ENCODE measurements at regions not wholly inside any gene's neighbourhood (a gene's known extent, or its start where the extent isn't known, plus 50 kb on each side); places are given as distances from the start of the nearest gene placed in this dataset.
"Not testable (repeated sequence)": the region's sequence is repeated elsewhere in the genome, so short reads cannot be mapped to it uniquely, and the experiment has no call there.

DNA sequence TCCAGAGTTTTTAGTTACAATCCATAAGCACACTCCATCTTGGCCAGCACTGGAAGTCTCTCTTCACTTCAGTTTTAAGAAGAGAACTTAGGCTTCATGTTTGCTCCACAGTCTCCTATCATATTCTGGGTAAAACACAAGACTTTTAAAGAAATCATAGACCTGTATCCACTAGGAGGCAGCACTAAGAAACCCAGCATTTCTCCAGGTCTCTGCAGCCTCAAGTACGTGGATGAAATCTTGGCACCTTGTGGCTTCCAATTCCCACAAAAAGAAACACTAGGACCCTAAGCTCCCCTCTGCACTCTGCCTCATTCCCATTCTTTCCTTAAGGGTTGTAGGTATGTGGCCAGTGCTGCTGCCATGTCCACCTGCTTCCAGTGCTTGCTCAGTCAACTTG, 367.3 kb upstream of the CASK start:
- no peaks in the 10 kb centered on the region for H3K27me3 Mint-ChIP-seq
- H3K4me1 Mint-ChIP-seq = peaks cover 17% of the 10 kb centered on the region
- H3K9me3 Mint-ChIP-seq = peaks cover 7% of the 10 kb centered on the region
- DNase-seq = no peak
- H3K36me3 Mint-ChIP-seq = peaks cover 10% of the 10 kb centered on the region
- H3K4me3 Mint-ChIP-seq = no peak overlapping the region
- H3K27ac Mint-ChIP-seq = no peak overlapping the region

DNA sequence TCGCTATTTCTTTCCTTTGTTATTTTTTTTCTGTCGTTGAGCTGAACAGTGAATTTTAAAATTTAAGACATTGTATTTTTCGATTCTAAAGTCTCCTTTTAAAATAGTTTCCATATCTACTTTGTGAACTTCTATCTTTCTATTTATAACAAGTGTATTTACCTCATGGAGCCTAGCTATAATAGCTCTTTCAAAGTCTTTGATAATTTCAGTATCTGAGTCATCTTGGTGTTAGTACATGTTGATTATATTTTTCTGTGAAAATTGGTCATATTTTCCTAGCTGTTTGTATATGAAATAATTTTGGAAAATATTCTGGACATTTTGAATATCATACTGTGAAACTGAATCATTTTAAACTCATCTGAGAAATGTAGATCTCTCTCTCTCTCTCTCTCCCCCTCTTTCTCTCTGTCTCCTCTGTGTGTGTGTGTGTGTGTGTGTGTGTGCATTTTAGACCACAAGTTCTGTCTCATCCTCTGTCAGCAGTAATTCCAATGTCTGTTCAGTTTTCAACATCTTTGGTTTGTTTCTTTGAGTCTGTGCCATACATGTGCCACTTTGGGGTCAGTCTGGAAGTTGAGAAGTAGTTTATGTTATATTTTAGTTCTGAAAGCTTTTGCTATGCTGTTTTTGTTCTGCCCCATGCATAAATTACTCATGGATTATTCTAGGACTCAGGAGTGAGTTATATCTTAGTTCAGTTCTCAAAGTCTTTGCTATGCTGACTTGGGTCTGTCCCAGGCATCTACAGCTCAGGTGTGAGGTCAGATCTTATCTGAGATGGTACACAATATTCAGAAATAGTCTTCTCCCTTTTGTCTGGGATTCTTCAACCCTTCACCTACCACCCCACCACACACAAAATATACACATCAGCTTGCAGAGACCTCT, 366.4 kb upstream of the CASK start:
- Mint-ChIP-seq H3K27ac (peak overlapping the region; percentile 74), H3K36me3 (peaks cover 10% of the 10 kb centered on the region), H3K9me3 (peaks cover 7% of the 10 kb centered on the region), H3K4me1 (peaks cover 17% of the 10 kb centered on the region), H3K27me3 (no peaks in the 10 kb centered on the region), H3K4me3 (no peak overlapping the region)
- DNase-seq = no peak

DNA sequence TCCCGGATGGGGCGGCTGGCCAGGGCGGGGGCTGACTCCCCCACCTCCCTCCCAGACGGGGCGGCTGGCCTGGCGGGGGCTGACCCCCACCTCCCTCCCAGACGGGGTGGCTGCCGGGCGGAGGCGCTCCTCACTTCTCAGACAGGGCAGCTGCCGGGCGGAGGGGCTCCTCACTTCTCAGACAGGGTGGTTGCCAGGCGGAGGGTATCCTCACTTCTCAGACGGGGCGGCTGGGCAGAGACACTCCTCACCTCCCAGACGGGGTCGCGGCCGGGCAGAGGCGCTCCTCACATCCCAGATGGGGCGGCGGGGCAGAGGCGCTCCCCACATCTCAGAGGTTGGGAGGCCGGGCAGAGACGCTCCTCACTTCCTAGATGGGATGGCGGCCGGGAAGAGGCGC, 362.3 kb upstream of the CASK start:
- not testable (repeated sequence) for DNase-seq, H3K4me3 Mint-ChIP-seq, H3K27me3 Mint-ChIP-seq, H3K27ac Mint-ChIP-seq, H3K36me3 Mint-ChIP-seq, H3K9me3 Mint-ChIP-seq
- peaks cover 17% of the 10 kb centered on the region for H3K4me1 Mint-ChIP-seq

DNA sequence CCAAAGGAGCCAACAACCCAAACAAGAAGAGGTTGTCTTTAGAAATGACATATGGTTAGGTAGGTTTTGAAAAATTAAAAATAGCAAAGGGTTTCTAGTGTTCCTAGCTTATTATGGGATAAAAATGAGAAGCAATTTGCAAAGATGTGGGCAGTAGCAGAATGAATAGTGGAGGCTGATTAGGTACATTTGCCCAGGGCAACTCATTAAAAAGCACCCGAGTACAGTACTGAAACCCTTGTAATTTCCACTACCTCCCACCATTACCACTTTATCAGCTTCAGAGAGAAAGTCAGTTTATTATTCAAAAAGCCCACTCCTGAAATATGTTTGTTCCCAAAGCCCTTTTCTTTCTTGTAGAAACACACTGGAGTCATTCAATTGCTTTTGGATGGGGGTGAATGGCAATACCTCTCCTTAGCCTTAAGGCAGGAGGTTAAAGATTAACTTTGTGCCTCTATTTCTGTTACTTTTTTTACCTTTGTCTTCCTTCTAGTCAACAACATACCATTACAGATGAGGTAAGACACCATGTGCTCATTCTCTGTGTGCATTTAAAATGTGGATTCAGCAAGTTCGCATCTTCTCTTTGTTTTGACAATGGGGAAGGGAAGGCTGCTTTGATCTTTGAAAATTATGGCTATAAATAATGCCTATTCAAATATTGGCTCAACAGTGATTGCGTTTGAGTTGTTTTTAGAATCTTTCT, 353.8 kb upstream of the CASK start:
- Mint-ChIP-seq H3K4me3 (no peak overlapping the region), H3K27ac (no peak overlapping the region), H3K9me3 (no peaks in the 10 kb centered on the region), H3K4me1 (no peaks in the 10 kb centered on the region), H3K36me3 (no peaks in the 10 kb centered on the region), H3K27me3 (no peaks in the 10 kb centered on the region)
- DNase-seq = no peak

DNA sequence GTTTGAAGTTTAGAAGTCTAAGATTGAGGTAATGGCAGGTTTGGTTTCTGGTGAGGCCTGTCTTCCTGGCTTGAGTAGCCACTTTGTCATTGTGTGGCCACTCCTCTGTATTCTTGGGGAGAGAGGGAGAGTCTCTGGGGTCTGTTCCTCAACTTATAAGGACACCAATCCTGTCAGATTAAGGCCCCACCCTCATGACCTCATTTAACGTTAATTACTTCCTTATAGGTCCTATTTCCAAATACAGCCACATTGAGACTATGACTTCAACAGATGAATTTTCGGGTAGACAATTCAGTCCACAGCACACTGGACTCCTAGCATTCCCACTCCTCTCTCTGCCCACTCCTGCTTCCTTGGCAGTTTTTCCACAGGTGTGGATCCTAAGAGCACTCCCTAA, 350.8 kb upstream of the CASK start:
- no peak for DNase-seq
- Mint-ChIP-seq H3K4me1 (no peaks in the 10 kb centered on the region), H3K4me3 (no peak overlapping the region), H3K36me3 (no peaks in the 10 kb centered on the region), H3K9me3 (no peaks in the 10 kb centered on the region), H3K27me3 (no peaks in the 10 kb centered on the region), H3K27ac (no peak overlapping the region)

DNA sequence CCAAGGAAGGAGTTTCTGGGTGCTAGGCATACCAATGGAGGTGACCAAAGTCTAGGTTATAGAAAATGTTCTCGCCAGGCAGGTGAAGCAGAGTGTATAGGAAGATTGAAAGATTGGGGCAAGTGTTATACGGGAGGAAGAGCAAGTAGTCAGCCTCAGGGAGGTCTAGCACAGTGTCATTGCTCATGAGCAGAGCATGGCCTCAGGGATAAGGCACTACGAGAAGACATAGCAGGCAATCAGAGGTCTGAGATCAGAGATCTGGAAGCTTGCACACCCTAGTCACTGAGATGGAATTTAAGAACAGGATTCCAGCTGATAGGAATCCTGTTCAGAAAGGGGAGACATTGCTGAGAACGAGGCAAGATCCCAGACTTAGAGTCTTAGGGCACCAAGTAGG, 350.0 kb upstream of the CASK start:
- Mint-ChIP-seq H3K4me3 (no peak overlapping the region), H3K27me3 (no peaks in the 10 kb centered on the region), H3K36me3 (no peaks in the 10 kb centered on the region), H3K27ac (no peak overlapping the region), H3K4me1 (no peaks in the 10 kb centered on the region), H3K9me3 (no peaks in the 10 kb centered on the region)
- DNase-seq = no peak

DNA sequence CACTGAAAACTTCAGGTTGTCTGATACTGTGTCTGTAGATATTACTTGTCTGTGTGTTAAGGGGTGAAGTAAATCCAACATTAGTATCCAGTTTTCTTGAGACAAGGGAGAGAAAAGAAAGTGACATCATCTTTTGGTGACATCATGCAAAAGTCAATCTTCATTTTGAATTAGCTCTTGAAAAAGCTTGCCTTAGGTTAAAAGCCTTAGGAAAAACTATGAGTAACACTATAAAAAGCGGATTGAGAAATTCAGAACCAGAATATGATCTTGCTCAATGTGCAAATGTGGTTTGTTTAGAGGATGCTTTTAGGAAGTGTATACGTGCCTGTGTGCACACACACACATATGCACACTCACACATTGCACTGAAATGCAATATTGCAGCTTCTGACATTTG, 345.8 kb upstream of the CASK start:
- Mint-ChIP-seq H3K4me3 (no peak overlapping the region), H3K9me3 (no peaks in the 10 kb centered on the region), H3K27ac (no peak overlapping the region), H3K27me3 (no peaks in the 10 kb centered on the region), H3K4me1 (no peaks in the 10 kb centered on the region), H3K36me3 (no peaks in the 10 kb centered on the region)
- no peak for DNase-seq

DNA sequence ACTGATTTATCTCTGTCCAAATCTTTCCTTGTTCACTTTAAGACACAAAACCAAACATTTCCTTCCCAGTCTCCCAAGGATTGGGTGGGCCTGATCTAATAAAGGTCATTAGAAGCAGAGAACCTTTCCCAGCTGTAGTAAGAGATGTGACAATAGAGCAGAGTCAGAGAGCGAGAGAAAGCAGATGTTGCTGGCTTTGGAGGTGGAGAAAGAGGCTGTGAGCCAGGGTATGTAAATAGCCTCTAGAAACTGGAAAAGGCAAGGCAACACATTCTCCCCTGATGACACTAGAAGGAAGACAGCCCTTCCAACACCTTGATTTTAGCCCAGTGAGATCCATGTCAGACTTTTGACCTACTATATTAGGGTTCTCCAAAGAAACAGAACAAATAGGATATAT, 337.5 kb upstream of the CASK start:
- H3K4me3 Mint-ChIP-seq = no peak overlapping the region
- H3K4me1 Mint-ChIP-seq = no peaks in the 10 kb centered on the region
- peaks cover 6% of the 10 kb centered on the region for H3K9me3 Mint-ChIP-seq
- no peak overlapping the region for H3K27ac Mint-ChIP-seq
- no peak for DNase-seq
- H3K27me3 Mint-ChIP-seq = no peaks in the 10 kb centered on the region
- no peaks in the 10 kb centered on the region for H3K36me3 Mint-ChIP-seq

DNA sequence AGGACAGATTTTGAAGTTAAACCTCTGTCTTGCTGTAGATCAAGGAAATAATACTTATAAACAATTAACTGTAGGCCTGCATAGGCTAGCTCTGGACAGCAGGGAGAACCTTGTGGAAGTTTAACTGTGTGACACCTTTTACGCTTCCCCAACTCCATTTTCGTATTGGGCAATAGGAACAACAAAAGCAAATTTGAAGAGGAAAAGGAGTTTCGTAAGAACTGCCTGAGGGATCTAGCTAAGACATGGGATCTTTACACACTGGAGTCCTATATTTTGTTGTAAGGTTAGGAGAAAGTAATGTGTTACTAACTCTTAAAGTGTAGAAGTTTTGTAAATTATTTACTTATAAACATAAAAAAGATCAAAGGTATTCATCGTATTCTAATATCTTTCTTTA, 324.9 kb upstream of the CASK start:
- peaks cover 6% of the 10 kb centered on the region for H3K27me3 Mint-ChIP-seq
- H3K4me1 Mint-ChIP-seq = no peaks in the 10 kb centered on the region
- H3K27ac Mint-ChIP-seq = no peak overlapping the region
- no peaks in the 10 kb centered on the region for H3K9me3 Mint-ChIP-seq
- no peaks in the 10 kb centered on the region for H3K36me3 Mint-ChIP-seq
- no peak for DNase-seq
- no peak overlapping the region for H3K4me3 Mint-ChIP-seq

DNA sequence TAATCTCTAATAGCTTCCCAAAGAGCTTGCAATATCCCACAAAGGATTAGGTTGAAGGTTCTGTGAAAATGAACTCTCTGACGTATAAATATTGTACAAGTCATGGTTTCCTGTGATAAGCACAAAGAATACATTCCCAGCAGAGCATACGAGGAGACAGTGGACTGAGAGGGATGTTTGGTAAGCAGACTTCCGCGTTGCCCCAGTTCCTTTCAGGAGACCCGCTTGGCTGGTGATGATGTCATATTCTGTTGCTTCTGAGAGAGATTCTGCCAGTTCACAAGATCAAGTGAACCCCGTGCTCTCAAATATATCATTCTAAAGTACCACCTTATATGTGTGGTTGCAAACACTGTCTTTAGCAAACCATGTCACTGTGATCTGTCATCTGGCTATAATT, 323.9 kb upstream of the CASK start:
- Mint-ChIP-seq H3K4me3 (no peak overlapping the region), H3K4me1 (no peaks in the 10 kb centered on the region), H3K27me3 (peaks cover 6% of the 10 kb centered on the region), H3K36me3 (no peaks in the 10 kb centered on the region), H3K9me3 (no peaks in the 10 kb centered on the region), H3K27ac (no peak overlapping the region)
- no peak for DNase-seq

DNA sequence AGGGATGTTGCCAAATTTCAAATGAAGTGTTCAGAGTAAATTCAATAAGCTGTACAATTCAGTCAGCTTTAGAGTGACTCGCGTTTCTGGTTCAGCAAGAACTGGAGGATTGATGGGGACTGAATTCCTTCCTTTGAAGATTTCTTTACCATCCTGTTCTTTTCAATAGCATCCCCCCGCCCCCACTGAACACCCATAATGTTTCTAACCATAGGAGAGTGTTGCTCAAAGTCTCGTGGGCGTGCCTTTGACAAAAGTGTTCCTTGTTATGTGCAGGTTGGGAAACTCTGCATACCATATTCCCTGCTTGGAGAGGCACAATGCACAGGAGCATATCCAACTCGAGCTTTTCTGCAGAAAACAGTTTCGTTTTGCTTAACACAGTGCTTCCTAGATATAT, 323.5 kb upstream of the CASK start:
- Mint-ChIP-seq H3K4me1 (no peaks in the 10 kb centered on the region), H3K27ac (no peak overlapping the region), H3K27me3 (peaks cover 6% of the 10 kb centered on the region), H3K36me3 (no peaks in the 10 kb centered on the region), H3K9me3 (no peaks in the 10 kb centered on the region), H3K4me3 (no peak overlapping the region)
- no peak for DNase-seq

DNA sequence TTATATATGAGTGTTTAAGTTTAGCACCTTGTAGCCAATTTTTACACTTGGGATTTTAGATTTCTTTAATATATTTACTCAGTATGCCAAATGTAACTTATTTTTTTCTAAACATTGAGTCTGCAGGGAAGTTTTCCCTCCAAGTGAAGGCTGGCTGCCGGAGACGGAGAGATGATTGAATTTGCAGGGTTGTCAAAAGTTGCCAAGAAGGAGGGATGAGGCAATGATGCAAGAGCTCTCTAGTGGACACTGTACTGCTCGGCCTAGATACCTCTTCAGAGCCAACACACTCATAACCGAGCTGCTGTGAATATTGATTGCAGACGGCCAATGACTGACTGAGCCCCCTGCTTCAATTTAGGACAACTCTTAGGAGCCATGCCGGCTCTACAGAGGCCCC, 318.6 kb upstream of the CASK start:
- DNase-seq = no peak
- Mint-ChIP-seq H3K4me3 (no peak overlapping the region), H3K4me1 (peaks cover 3% of the 10 kb centered on the region), H3K27ac (no peak overlapping the region), H3K9me3 (peaks cover 3% of the 10 kb centered on the region), H3K36me3 (no peaks in the 10 kb centered on the region), H3K27me3 (no peaks in the 10 kb centered on the region)

DNA sequence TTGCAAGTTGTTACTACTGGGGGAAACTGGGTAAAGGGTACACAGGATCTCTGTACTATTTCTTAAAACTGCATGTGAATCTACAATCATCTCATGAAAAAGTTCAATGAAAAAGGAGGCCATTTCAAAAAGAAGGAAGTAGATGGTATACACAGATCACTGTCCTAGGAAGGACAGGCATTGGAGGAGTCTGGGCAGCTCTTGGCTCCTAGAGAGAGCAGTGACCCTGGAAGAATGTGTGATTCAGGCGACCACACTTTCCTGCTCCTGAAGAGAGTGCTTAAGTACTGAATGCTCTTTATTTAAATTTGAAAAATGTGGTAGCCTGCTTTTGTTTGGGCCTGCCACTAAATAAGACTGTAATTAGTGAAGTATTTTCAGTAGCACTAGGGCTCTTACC, 318.1 kb upstream of the CASK start:
- no peak overlapping the region for H3K4me3 Mint-ChIP-seq
- H3K9me3 Mint-ChIP-seq = peaks cover 3% of the 10 kb centered on the region
- DNase-seq = no peak
- no peaks in the 10 kb centered on the region for H3K27me3 Mint-ChIP-seq
- peaks cover 3% of the 10 kb centered on the region for H3K4me1 Mint-ChIP-seq
- no peaks in the 10 kb centered on the region for H3K36me3 Mint-ChIP-seq
- H3K27ac Mint-ChIP-seq = no peak overlapping the region

DNA sequence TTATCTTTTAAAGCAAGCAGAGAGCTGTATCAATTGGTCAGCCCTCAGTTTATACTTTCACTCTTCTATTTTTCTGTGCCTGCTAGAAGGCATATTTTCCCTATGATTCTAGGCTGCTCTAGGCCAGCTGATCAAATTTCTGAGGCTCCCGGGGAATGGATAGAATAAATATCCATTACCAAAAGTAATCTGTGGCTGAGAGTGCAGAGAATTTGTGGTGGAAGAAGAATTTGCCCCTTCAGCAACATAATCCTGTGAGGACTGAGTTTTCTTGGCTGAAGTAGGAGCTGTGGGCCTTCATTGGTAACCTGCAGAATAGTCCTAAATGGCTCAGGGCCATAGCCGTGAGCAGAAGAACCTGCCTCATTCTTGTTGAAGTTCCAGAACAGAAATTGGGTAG, 314.6 kb upstream of the CASK start:
- no peak overlapping the region for H3K4me3 Mint-ChIP-seq
- H3K27ac Mint-ChIP-seq = no peak overlapping the region
- H3K4me1 Mint-ChIP-seq = peaks cover 3% of the 10 kb centered on the region

DNA sequence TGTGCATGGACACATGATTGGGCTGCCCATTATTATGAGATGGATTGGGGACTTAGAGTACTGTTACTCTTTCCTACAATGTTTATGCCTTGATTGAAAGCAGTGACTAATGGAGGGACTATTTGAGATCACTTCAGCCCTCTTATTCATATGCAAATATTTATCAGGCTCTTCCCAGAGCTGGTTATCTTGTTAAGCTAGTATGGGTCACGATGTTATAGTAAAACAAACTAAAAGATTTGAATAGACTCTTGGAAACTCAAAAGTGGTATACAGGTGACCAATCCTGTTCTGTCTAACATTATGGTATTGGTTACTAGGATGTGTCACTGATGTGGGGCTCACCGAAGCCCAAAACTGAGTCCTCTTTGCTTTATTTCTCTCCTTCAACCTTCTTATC, 306.2 kb upstream of the CASK start:
- H3K27ac Mint-ChIP-seq = no peak overlapping the region
- H3K4me1 Mint-ChIP-seq = no peaks in the 10 kb centered on the region
- peaks cover 4% of the 10 kb centered on the region for H3K36me3 Mint-ChIP-seq
- no peak for DNase-seq
- no peaks in the 10 kb centered on the region for H3K27me3 Mint-ChIP-seq
- H3K4me3 Mint-ChIP-seq = no peak overlapping the region
- H3K9me3 Mint-ChIP-seq = peaks cover 10% of the 10 kb centered on the region

More for the DNA sequence above, 314.6 kb upstream of the CASK start:
- H3K9me3 Mint-ChIP-seq = peaks cover 3% of the 10 kb centered on the region
- no peak for DNase-seq
- no peaks in the 10 kb centered on the region for H3K36me3 Mint-ChIP-seq
- no peaks in the 10 kb centered on the region for H3K27me3 Mint-ChIP-seq

DNA sequence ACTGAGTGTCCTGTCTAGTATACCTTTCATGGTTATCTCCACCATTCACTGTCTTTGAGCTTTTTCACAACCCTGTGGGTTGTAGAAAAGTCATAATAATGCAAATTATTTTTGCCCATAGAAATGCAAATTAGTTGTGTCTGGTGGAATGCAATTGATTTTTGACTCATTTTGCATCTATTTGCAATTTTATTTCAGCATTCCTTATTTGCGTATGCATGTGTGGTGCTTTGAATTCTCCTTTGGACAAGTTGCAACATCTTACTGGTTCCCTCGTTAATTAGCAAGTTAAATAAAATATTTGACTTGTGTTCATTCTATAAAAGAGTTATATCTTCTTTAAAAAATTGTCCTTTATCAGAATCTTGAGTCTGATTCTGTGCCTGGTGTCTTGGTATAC, 297.3 kb upstream of the CASK start:
- no peak overlapping the region for H3K27ac Mint-ChIP-seq
- no peaks in the 10 kb centered on the region for H3K4me1 Mint-ChIP-seq
- H3K4me3 Mint-ChIP-seq = no peak overlapping the region

More for the DNA sequence above, 297.3 kb upstream of the CASK start:
- Mint-ChIP-seq H3K36me3 (no peaks in the 10 kb centered on the region), H3K27me3 (no peaks in the 10 kb centered on the region), H3K9me3 (peaks cover 5% of the 10 kb centered on the region)
- DNase-seq = no peak
